ENCODE measurements at regions not wholly inside any gene's neighbourhood (a gene's known extent, or its start where the extent isn't known, plus 50 kb on each side); places are given as distances from the start of the nearest gene placed in this dataset.

DNA sequence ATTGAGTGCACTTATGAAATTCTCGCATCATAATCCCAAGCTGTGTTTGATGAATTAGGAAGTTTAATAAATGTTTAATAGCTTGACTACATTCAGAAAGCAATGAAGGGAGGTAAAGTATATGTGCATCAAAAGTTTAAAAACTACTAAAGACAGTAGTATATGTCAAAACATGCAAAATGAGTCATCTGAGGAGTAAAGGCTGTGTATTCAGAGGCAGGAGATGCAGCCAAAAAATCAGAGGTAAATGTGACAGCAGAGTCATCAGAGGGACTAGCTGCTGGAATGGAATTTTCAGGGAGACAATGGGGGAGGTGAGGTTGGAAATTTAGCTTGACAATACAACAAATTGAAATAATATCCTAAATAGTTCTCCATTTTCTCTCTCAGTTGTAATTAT lies 127.0 kb upstream of the FUNDC1 start:
- TF ChIP-seq, protein P1, sequence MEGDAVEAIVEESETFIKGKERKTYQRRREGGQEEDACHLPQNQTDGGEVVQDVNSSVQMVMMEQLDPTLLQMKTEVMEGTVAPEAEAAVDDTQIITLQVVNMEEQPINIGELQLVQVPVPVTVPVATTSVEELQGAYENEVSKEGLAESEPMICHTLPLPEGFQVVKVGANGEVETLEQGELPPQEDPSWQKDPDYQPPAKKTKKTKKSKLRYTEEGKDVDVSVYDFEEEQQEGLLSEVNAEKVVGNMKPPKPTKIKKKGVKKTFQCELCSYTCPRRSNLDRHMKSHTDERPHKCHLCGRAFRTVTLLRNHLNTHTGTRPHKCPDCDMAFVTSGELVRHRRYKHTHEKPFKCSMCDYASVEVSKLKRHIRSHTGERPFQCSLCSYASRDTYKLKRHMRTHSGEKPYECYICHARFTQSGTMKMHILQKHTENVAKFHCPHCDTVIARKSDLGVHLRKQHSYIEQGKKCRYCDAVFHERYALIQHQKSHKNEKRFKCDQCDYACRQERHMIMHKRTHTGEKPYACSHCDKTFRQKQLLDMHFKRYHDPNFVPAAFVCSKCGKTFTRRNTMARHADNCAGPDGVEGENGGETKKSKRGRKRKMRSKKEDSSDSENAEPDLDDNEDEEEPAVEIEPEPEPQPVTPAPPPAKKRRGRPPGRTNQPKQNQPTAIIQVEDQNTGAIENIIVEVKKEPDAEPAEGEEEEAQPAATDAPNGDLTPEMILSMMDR (IDR thresholded peaks at IDR 0.05 in 4 of 5, conservative IDR thresholded peaks at IDR 0.05 in 1 of 5) = no peak
- TF ChIP-seq POLR2A (IDR thresholded peaks at IDR 0.05) = no peak

Measured in gastrocnemius medialis (tissue), 4 donors.